ENCODE measurements at regions not wholly inside any gene's neighbourhood (a gene's known extent, or its start where the extent isn't known, plus 50 kb on each side); places are given as distances from the start of the nearest gene placed in this dataset.
"Not testable (repeated sequence)": the region's sequence is repeated elsewhere in the genome, so short reads cannot be mapped to it uniquely, and the experiment has no call there.

DNA sequence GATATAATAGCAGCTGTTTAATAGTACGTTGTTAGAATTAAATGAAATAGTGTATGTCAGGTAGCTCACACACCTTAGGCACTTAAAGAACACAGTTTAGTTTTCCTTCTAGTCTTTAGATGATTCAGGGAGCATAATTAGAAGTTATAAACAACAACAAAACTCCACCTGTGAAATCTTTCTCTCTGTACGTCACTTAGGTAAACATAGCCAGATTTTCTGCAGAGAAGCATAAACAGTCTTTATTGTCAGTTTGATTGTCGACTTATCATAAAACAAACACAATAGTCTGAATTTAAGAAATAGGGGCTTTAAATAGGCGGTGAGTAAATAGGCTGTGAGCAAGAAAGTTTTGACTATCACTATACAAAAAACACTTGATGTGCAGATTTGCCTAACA lies 84.6 kb upstream of the PKP2 start:
- no peak overlapping the region for H3K27ac ChIP-seq
- no peak overlapping the region for H3K9ac ChIP-seq
- no peak overlapping the region for H3K4me2 ChIP-seq (ENCODE audit: low read length)
- H3K4me3 ChIP-seq (ENCODE audit: low read depth, low read length), result no peak overlapping the region
- no peaks in the 10 kb centered on the region for H3K79me2 ChIP-seq
- H3K36me3 ChIP-seq (ENCODE audit: control insufficient read depth, insufficient read depth, low read length), result no peaks in the 10 kb centered on the region
- H2AFZ ChIP-seq, result no peak overlapping the region
- no peak for TF ChIP-seq CTCF (IDR thresholded peaks at IDR 0.05)
- no peaks in the 10 kb centered on the region for H3K4me1 ChIP-seq
- no peaks in the 10 kb centered on the region for H3K27me3 ChIP-seq (ENCODE audit: control insufficient read depth, insufficient read depth, low read length)
- no peaks in the 10 kb centered on the region for H3K9me3 ChIP-seq (ENCODE audit: control insufficient read depth, low read length)

- no peak overlapping the region for H3K27ac ChIP-seq
- no peak overlapping the region for H3K9ac ChIP-seq
- H3K9me3 ChIP-seq (ENCODE audit: control insufficient read depth, low read length), result no peaks in the 10 kb centered on the region
- no peak overlapping the region for H2AFZ ChIP-seq
- TF ChIP-seq CTCF (IDR thresholded peaks at IDR 0.05), result no peak
- no peaks in the 10 kb centered on the region for H3K4me1 ChIP-seq
- H3K4me3 ChIP-seq (ENCODE audit: low read depth, low read length), result no peak overlapping the region
- no peak overlapping the region for H3K4me2 ChIP-seq (ENCODE audit: low read length)
- H3K79me2 ChIP-seq, result no peaks in the 10 kb centered on the region
- H3K27me3 ChIP-seq (ENCODE audit: control insufficient read depth, insufficient read depth, low read length), result no peaks in the 10 kb centered on the region
- no peaks in the 10 kb centered on the region for H3K36me3 ChIP-seq (ENCODE audit: control insufficient read depth, insufficient read depth, low read length)
Measured at GRCh38 chr12:32975122-32975521, 78.5 kb upstream of the PKP2 start.

DNA sequence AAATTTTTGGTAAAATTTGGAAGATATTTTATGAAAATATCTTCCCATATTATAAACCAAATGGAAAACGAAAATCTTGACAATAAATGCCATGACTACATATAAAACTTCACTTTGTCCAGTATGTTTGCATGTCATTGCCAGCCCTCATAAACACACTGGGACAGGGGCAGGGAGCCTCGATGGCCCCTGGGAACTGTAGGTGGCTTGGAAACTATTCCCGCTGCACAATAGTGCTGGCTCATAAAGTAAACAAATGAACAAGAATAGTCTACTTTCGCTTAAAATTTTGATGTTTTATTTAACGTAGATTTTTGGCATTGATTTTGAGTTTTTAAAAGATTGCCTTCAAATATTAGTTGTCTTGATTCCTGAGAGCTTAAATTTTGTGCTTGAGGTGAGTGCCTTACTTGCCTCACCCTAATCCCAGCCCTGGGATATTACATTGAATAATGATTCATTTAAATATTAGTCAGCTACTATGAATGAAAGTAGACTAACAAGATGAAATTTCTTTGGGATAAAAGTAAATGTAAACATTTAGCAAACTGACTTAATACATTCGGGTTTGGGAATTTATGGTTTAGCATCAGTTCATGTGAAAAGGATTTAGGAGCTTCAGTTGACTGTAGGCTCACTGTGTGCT lies 74.0 kb upstream of the PKP2 start:
- Histone ChIP-seq H3K9ac (no peak overlapping the region), H3K27ac (no peak overlapping the region), H3K79me2 (no peaks in the 10 kb centered on the region), H3K4me2 (ENCODE audit: low read length) (no peak overlapping the region), H3K9me3 (ENCODE audit: control insufficient read depth, low read length) (no peaks in the 10 kb centered on the region), H2AFZ (no peak overlapping the region), H3K4me1 (no peaks in the 10 kb centered on the region), H3K4me3 (ENCODE audit: low read depth, low read length) (no peak overlapping the region), H3K36me3 (ENCODE audit: control insufficient read depth, insufficient read depth, low read length) (no peaks in the 10 kb centered on the region), H3K27me3 (ENCODE audit: control insufficient read depth, insufficient read depth, low read length) (no peaks in the 10 kb centered on the region)
- TF ChIP-seq CTCF (IDR thresholded peaks at IDR 0.05), result no peak

- no peak overlapping the region for H3K27ac ChIP-seq
- no peak overlapping the region for H2AFZ ChIP-seq
- no peaks in the 10 kb centered on the region for H3K27me3 ChIP-seq (ENCODE audit: control insufficient read depth, insufficient read depth, low read length)
- H3K4me2 ChIP-seq (ENCODE audit: low read length), result no peak overlapping the region
- H3K79me2 ChIP-seq, result no peaks in the 10 kb centered on the region
- H3K9me3 ChIP-seq (ENCODE audit: control insufficient read depth, low read length), result no peaks in the 10 kb centered on the region
- no peak overlapping the region for H3K9ac ChIP-seq
- H3K4me1 ChIP-seq, result no peaks in the 10 kb centered on the region
- H3K4me3 ChIP-seq (ENCODE audit: low read depth, low read length), result no peak overlapping the region
- H3K36me3 ChIP-seq (ENCODE audit: control insufficient read depth, insufficient read depth, low read length), result no peaks in the 10 kb centered on the region
- TF ChIP-seq CTCF (IDR thresholded peaks at IDR 0.05), result no peak
Measured at GRCh38 chr12:32964981-32965585, 68.5 kb upstream of the PKP2 start.

DNA sequence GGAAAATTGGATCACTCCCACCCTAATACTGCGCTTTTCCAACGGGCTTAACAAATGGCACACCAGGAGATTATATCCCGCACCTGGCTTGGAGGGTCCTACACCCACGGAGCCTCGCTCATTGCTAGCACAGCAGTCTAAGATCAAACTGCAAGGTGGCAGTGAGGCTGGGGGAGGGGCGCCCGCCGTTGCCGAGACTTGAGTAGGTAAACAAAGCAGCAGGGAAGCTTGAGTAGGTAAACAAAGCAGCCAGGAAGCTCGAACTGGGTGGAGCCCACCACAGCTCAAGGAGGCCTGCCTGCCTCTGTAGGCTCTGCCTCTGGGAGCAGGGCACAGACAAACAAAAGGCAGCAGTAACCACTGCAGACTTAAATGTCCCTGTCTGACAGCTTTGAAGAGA lies 59.8 kb upstream of the PKP2 start:
- not testable (repeated sequence) for H3K9ac ChIP-seq; H3K9me3 ChIP-seq (ENCODE audit: control insufficient read depth, low read length); H3K27ac ChIP-seq

More for the DNA sequence above, 59.8 kb upstream of the PKP2 start:
- H2AFZ ChIP-seq; H3K27me3 ChIP-seq (ENCODE audit: control insufficient read depth, insufficient read depth, low read length); H3K4me1 ChIP-seq; H3K4me2 ChIP-seq (ENCODE audit: low read length); H3K79me2 ChIP-seq; H3K4me3 ChIP-seq (ENCODE audit: low read depth, low read length); H3K36me3 ChIP-seq (ENCODE audit: control insufficient read depth, insufficient read depth, low read length): not testable (repeated sequence)

Data from parathyroid adenoma (tissue), 2 donors.